ENCODE measurements at regions not wholly inside any gene's neighbourhood (a gene's known extent, or its start where the extent isn't known, plus 50 kb on each side); places are given as distances from the start of the nearest gene placed in this dataset.

DNA sequence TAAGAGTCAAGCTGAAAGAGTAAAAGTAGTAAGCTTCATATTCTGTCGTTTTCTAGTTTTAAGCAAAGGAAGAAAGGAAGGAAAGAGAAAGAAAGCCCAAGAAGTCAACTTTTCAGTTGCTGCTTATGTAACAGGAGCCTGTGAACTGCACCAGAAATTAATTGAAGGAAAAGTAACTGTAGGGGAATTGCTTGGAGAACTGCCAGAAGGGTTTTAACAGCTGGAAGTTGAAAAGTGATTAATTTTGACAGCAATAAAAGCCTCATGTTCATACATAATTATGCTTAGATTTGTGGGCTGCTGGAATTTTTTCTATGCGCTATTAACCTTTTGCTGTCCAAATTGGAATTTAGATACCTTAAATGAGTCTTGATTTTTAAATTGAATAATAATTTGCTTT lies 255.7 kb downstream of the ENC1 start:
- H3K4me3 ChIP-seq (ENCODE audit: low read depth, low read length), result no peak overlapping the region
- TF ChIP-seq, protein P1, sequence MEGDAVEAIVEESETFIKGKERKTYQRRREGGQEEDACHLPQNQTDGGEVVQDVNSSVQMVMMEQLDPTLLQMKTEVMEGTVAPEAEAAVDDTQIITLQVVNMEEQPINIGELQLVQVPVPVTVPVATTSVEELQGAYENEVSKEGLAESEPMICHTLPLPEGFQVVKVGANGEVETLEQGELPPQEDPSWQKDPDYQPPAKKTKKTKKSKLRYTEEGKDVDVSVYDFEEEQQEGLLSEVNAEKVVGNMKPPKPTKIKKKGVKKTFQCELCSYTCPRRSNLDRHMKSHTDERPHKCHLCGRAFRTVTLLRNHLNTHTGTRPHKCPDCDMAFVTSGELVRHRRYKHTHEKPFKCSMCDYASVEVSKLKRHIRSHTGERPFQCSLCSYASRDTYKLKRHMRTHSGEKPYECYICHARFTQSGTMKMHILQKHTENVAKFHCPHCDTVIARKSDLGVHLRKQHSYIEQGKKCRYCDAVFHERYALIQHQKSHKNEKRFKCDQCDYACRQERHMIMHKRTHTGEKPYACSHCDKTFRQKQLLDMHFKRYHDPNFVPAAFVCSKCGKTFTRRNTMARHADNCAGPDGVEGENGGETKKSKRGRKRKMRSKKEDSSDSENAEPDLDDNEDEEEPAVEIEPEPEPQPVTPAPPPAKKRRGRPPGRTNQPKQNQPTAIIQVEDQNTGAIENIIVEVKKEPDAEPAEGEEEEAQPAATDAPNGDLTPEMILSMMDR (IDR thresholded peaks at IDR 0.05; ENCODE audit: borderline replicate concordance, insufficient read depth, low read depth, low read length), result no peak

DNA sequence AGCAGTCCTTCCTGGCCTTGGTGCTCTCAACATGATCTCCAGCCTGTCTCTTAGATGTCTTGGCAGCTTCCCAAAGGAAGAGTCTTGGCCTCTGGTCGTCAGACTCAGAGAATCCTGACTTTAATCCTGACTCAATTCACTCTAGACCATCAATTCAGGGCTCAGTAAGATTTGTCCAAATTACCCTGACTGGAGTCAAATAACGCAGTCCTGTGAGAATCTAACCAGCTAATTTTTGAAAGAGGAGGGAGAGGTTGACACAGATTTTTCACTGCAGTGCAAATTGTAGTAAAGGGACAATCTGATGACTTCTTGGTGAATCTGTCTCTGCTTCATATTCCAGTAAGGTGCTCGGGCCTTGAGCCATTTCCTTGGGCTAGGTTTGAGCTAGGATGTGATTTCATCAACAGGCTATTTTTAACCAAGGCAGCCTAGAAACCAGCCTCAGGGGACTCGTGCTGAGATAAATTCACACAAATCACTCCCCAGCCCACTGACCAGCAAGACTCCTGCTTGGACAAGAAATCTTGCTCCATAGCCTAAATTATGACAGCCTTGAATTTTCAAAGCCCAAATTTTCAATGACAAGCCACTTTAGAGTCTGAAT lies 257.4 kb downstream of the ENC1 start:
- H3K4me3 ChIP-seq (ENCODE audit: low read depth, low read length), result no peak overlapping the region
- TF ChIP-seq, protein P1 (IDR thresholded peaks at IDR 0.05; ENCODE audit: borderline replicate concordance, insufficient read depth, low read depth, low read length), result no peak

DNA sequence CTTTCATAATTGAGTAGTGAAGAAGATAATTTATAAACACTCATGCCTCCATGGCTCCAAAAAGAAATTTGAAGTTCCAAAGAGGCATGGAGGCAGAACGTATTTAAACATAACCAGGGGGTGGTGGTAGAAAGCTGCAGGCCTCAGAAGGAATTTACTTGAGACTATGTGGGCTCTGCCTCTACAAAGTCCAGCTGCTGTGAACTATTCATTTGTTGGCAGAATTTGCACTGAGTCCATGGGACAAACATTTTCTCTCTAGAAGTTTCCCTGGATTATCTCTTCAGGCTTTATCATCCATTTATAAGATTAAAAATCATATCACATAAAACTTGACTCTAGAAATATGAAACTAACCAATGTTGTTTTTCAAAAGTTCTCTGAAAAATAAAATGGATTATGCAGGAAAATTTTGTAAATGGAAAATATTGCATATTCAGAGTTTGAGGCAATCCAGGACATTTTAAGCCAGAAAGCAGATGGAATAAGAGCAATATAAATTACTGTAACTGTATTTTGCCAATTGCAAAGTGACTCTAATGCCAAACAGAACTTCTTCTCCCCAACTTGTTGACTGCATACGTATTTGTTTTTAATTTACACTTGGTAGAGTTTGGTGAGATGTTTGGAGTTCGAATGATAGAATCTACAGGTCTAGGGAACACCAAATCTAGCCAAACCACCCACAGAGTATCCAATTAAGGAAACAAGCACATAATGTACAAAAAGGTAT lies 258.2 kb downstream of the ENC1 start:
- H3K4me3 ChIP-seq (ENCODE audit: low read depth, low read length), result no peak overlapping the region
- TF ChIP-seq, protein P1 (IDR thresholded peaks at IDR 0.05; ENCODE audit: borderline replicate concordance, insufficient read depth, low read depth, low read length), result no peak

DNA sequence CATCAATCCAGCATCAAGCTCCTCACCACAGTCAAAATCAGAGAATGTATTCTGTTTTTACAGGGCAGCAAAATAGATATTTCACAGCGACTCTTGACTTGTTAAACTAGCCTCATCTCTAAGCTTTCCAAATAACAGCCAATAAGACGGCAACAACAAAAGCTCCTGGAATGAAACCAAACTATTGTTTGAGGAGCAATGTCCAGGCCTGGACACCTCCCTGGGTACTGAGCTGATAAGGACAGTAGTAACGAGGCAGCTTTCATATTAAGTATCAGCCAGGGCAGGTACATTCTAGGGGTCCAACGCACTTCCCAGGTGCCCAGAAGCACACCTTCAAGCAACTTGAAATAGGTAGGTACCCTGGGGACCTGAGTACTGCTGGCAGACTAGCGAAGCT lies 260.3 kb downstream of the ENC1 start:
- H3K4me3 ChIP-seq (ENCODE audit: low read depth, low read length), result no peak overlapping the region
- TF ChIP-seq, protein P1 (IDR thresholded peaks at IDR 0.05; ENCODE audit: borderline replicate concordance, insufficient read depth, low read depth, low read length), result no peak

DNA sequence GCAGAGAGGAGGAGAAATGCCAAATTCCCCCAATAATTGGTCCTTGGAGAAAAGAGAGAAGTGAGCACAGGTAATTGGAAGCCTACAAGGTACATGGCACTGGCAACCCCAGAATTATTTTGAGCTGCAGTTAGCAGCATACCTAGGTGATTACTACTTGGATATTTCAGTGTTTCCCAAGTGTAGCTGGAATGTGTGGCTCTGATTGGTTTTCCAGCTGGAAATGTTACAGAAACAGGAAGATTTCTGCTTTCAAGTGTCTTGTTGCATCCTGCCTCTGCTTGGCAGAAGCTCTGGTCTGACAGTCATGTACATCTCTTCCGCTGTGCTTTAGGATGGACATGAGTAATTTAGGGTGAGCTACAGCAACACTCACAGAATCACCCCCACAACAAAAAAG lies 262.1 kb downstream of the ENC1 start:
- TF ChIP-seq, protein P1 (IDR thresholded peaks at IDR 0.05; ENCODE audit: borderline replicate concordance, insufficient read depth, low read depth, low read length), result no peak

DNA sequence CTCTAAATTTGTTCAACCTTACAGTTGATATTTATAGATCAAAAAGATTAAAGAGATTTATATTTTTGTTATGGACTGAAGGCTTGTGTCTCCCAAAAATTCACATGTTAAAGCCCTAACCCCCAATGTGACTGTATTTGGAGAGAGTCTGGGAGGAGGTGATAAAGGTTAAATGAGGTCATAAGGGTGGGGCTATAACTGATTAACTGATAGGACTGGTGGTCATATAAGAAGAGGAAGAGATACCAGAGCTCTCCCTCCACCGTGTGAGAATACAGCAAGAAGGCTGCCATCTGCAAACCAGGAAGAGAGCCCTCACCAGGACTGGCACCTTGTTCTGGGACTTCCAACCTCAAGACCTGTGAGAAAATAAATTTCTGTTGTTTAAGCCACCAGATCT lies 264.3 kb downstream of the ENC1 start:
- no peak overlapping the region for H3K4me3 ChIP-seq (ENCODE audit: low read depth, low read length)
- TF ChIP-seq, protein P1 (IDR thresholded peaks at IDR 0.05; ENCODE audit: borderline replicate concordance, insufficient read depth, low read depth, low read length), result no peak

More for the DNA sequence above, 262.1 kb downstream of the ENC1 start:
- H3K4me3 ChIP-seq (ENCODE audit: low read depth, low read length), result no peak overlapping the region

DNA sequence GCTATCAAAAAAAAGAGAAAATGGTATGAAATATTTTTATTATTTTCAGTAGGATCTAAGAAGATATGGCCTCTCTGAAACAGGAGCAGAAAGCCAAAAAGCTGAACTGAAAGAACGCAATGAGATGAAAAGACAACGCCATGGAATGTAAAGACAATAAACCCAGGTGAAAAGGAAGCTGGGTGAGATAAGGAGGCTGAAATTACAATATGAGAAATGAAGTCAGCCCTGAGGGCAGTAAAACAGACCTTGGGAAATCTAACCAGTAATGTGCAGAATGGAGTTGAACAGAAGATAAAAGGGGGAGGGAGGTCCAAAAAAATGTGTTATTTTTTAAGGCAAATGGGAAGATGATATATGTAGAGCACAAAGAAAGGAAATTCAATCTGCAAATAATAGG lies 265.3 kb downstream of the ENC1 start:
- no peak overlapping the region for H3K4me3 ChIP-seq (ENCODE audit: low read depth, low read length)
- TF ChIP-seq, protein P1 (IDR thresholded peaks at IDR 0.05; ENCODE audit: borderline replicate concordance, insufficient read depth, low read depth, low read length), result no peak
